ENCODE measurements at regions not wholly inside any gene's neighbourhood (a gene's known extent, or its start where the extent isn't known, plus 50 kb on each side); places are given as distances from the start of the nearest gene placed in this dataset.
"Not testable (repeated sequence)": the region's sequence is repeated elsewhere in the genome, so short reads cannot be mapped to it uniquely, and the experiment has no call there.

- TF ChIP-seq CTCF (IDR thresholded peaks at IDR 0.05; ENCODE audit: unreplicated experiment) = no peak
- H3K36me3 Mint-ChIP-seq (ENCODE audit: insufficient read depth) = no peaks in the 10 kb centered on the region
- no peak overlapping the region for H3K4me3 Mint-ChIP-seq (ENCODE audit: low read depth)
- H3K27me3 Mint-ChIP-seq = no peaks in the 10 kb centered on the region
- no peaks in the 10 kb centered on the region for H3K9me3 Mint-ChIP-seq (ENCODE audit: low read depth)
- H3K4me1 Mint-ChIP-seq (ENCODE audit: low read depth) = no peaks in the 10 kb centered on the region
- no peak for DNase-seq (ENCODE audit: low spot score, unreplicated experiment)
- H3K27ac Mint-ChIP-seq = no peak overlapping the region
These were observed 67.0 kb upstream of the LSAMP start for GRCh38 chr3:116512281-116512680.

- Mint-ChIP-seq H3K4me3 (ENCODE audit: low read depth) (no peak overlapping the region), H3K36me3 (ENCODE audit: insufficient read depth) (no peaks in the 10 kb centered on the region), H3K27me3 (no peaks in the 10 kb centered on the region), H3K4me1 (ENCODE audit: low read depth) (no peaks in the 10 kb centered on the region), H3K27ac (no peak overlapping the region), H3K9me3 (ENCODE audit: low read depth) (no peaks in the 10 kb centered on the region)
- no peak for DNase-seq (ENCODE audit: low spot score, unreplicated experiment)
- TF ChIP-seq CTCF (IDR thresholded peaks at IDR 0.05; ENCODE audit: unreplicated experiment) = no peak
These were observed 67.6 kb upstream of the LSAMP start for GRCh38 chr3:116512931-116513330.

GRCh38 chr3:116515973-116516372 is 70.7 kb upstream of the LSAMP start:
- no peaks in the 10 kb centered on the region for H3K36me3 Mint-ChIP-seq (ENCODE audit: insufficient read depth)
- no peak for DNase-seq (ENCODE audit: low spot score, unreplicated experiment)
- H3K9me3 Mint-ChIP-seq (ENCODE audit: low read depth) = peaks cover under 1% of the 10 kb centered on the region
- no peaks in the 10 kb centered on the region for H3K27me3 Mint-ChIP-seq
- H3K4me3 Mint-ChIP-seq (ENCODE audit: low read depth) = no peak overlapping the region
- H3K4me1 Mint-ChIP-seq (ENCODE audit: low read depth) = no peaks in the 10 kb centered on the region
- no peak overlapping the region for H3K27ac Mint-ChIP-seq
- no peak for TF ChIP-seq CTCF (IDR thresholded peaks at IDR 0.05; ENCODE audit: unreplicated experiment)

- Mint-ChIP-seq H3K27ac (no peak overlapping the region), H3K4me1 (ENCODE audit: low read depth) (no peaks in the 10 kb centered on the region), H3K36me3 (ENCODE audit: insufficient read depth) (no peaks in the 10 kb centered on the region), H3K27me3 (no peaks in the 10 kb centered on the region), H3K9me3 (ENCODE audit: low read depth) (peaks cover 4% of the 10 kb centered on the region), H3K4me3 (ENCODE audit: low read depth) (no peak overlapping the region)
- TF ChIP-seq CTCF (IDR thresholded peaks at IDR 0.05; ENCODE audit: unreplicated experiment) = peak; percentile 46
- no peak for DNase-seq (ENCODE audit: low spot score, unreplicated experiment)
These were observed 72.0 kb upstream of the LSAMP start for GRCh38 chr3:116517308-116517707.

GRCh38 chr3:116519101-116519500 is 73.8 kb upstream of the LSAMP start:
- H3K9me3 Mint-ChIP-seq (ENCODE audit: low read depth); H3K27me3 Mint-ChIP-seq; H3K4me1 Mint-ChIP-seq (ENCODE audit: low read depth); H3K36me3 Mint-ChIP-seq (ENCODE audit: insufficient read depth); H3K27ac Mint-ChIP-seq; DNase-seq (ENCODE audit: low spot score, unreplicated experiment); H3K4me3 Mint-ChIP-seq (ENCODE audit: low read depth): not testable (repeated sequence)

- not testable (repeated sequence) for H3K27ac Mint-ChIP-seq; H3K4me3 Mint-ChIP-seq (ENCODE audit: low read depth); H3K27me3 Mint-ChIP-seq; H3K9me3 Mint-ChIP-seq (ENCODE audit: low read depth); DNase-seq (ENCODE audit: low spot score, unreplicated experiment); H3K36me3 Mint-ChIP-seq (ENCODE audit: insufficient read depth); H3K4me1 Mint-ChIP-seq (ENCODE audit: low read depth)
These were observed 74.5 kb upstream of the LSAMP start for GRCh38 chr3:116519823-116520222.

Measured in progenitor cell of endocrine pancreas (in vitro differentiated cells).